H9 (cell line): ENCODE measurements at regions not wholly inside any gene's neighbourhood (a gene's known extent, or its start where the extent isn't known, plus 50 kb on each side); places are given as distances from the start of the nearest gene placed in this dataset.

Experiments used
- DNase-seq: peaks from one replicate; pipeline ENCODE4 v3.0.0-alpha.2; 2017
- H2AFZ ChIP-seq: one replicate; pipeline ENCODE4 v1.6.1; 2013; ENCODE audit warnings: mild to moderate bottlenecking, low read length, control low read depth, moderate library complexity
- H2AK5ac ChIP-seq: 2 replicates; pipeline ENCODE4 v1.6.1; 2013; ENCODE audit warnings: low read length, control low read depth, mixed read lengths; ENCODE audit not compliant: insufficient read length
- H2BK120ac ChIP-seq: one replicate; pipeline ENCODE4 v1.6.1; 2013; ENCODE audit warnings: low read depth, mild to moderate bottlenecking, low read length, control low read depth, inconsistent platforms; ENCODE audit not compliant: poor library complexity, severe bottlenecking
- H2BK12ac ChIP-seq: 2 replicates; pipeline ENCODE4 v1.6.1; 2013; ENCODE audit warnings: low read length, control low read depth, mixed read lengths, low read depth; ENCODE audit not compliant: insufficient read length
- H2BK15ac ChIP-seq: 2 replicates; pipeline ENCODE4 v1.6.1; 2013; ENCODE audit warnings: low read depth, low read length, control low read depth
- H2BK20ac ChIP-seq: one replicate; pipeline ENCODE4 v1.6.1; 2013; ENCODE audit warnings: low read depth, mild to moderate bottlenecking, low read length, control low read depth, inconsistent platforms; ENCODE audit not compliant: poor library complexity, severe bottlenecking
- H2BK5ac ChIP-seq: 2 replicates; pipeline ENCODE4 v1.6.1; 2013; ENCODE audit warnings: low read length, control low read depth, mixed read lengths; ENCODE audit not compliant: insufficient read length
- H3K14ac ChIP-seq: 2 replicates; pipeline ENCODE4 v1.6.1; 2013; ENCODE audit warnings: low read length, control low read depth; ENCODE audit not compliant: insufficient read depth
- H3K18ac ChIP-seq: 2 replicates; pipeline ENCODE4 v1.6.1; 2013; ENCODE audit warnings: low read depth, mild to moderate bottlenecking, mixed read lengths, low read length, control low read depth; ENCODE audit not compliant: insufficient read length
- H3K23ac ChIP-seq: 2 replicates; pipeline ENCODE4 v1.6.1; 2013; ENCODE audit warnings: low read length, control low read depth, mixed read lengths, low read depth; ENCODE audit not compliant: insufficient read length
- H3K23me2 ChIP-seq: 2 replicates; pipeline ENCODE4 v1.6.1; 2013; ENCODE audit warnings: low read depth, mild to moderate bottlenecking, mixed read lengths, low read length, control low read depth; ENCODE audit not compliant: insufficient read length, poor library complexity, severe bottlenecking
- H3K27ac ChIP-seq: 2 replicates; pipeline ENCODE4 v1.5.1; 2013; ENCODE audit warnings: low read length, control low read depth, mixed read lengths, low read depth; ENCODE audit not compliant: insufficient read length
- H3K27me3 ChIP-seq: 2 replicates; pipeline ENCODE4 v1.6.1; 2013; ENCODE audit warnings: low read length, control low read depth, inconsistent platforms; ENCODE audit not compliant: insufficient read depth
- H3K4ac ChIP-seq: 2 replicates; pipeline ENCODE4 v1.6.1; 2013; ENCODE audit warnings: low read depth, mild to moderate bottlenecking, control low read depth, inconsistent platforms, low read length, moderate library complexity
- H3K4me1 ChIP-seq: 2 replicates; pipeline ENCODE4 v1.6.1; 2013; ENCODE audit warnings: low read length, control low read depth, inconsistent platforms; ENCODE audit not compliant: insufficient read depth
- H3K4me2 ChIP-seq: 2 replicates; pipeline ENCODE4 v1.6.1; 2013; ENCODE audit warnings: low read length, control low read depth, mixed read lengths; ENCODE audit not compliant: insufficient read length, insufficient read depth
- H3K56ac ChIP-seq: 2 replicates; pipeline ENCODE4 v1.6.1; 2013; ENCODE audit warnings: low read depth, mild to moderate bottlenecking, mixed read lengths, low read length, control low read depth; ENCODE audit not compliant: insufficient read length
- H3K79me1 ChIP-seq: 2 replicates; pipeline ENCODE4 v1.6.1; 2013; ENCODE audit warnings: low read depth, mild to moderate bottlenecking, moderate library complexity, low read length, control low read depth, inconsistent platforms; ENCODE audit not compliant: insufficient read depth, poor library complexity, severe bottlenecking
- H3K79me2 ChIP-seq: 2 replicates; pipeline ENCODE4 v1.6.1; 2013; ENCODE audit warnings: low read length, control low read depth, inconsistent platforms; ENCODE audit not compliant: insufficient read depth
- H3K9ac ChIP-seq: 2 replicates; pipeline ENCODE4 v1.6.1; 2013; ENCODE audit warnings: low read length, control low read depth, mixed read lengths; ENCODE audit not compliant: insufficient read length; ENCODE audit errors: extremely low read depth
- H3K9me3 ChIP-seq: one replicate; pipeline ENCODE4 v1.6.1; 2013; ENCODE audit warnings: low read depth, low read length, inconsistent platforms; ENCODE audit not compliant: control insufficient read depth
- H3T11ph ChIP-seq: one replicate; pipeline ENCODE4 v1.6.1; 2013; ENCODE audit warnings: mild to moderate bottlenecking, low read length, control low read depth, inconsistent platforms
- H4K20me1 ChIP-seq: one replicate; pipeline ENCODE4 v1.6.1; 2013; ENCODE audit not compliant: control insufficient read depth, insufficient read length, insufficient read depth
- H4K5ac ChIP-seq: 2 replicates; pipeline ENCODE4 v1.6.1; 2013; ENCODE audit warnings: low read depth, mild to moderate bottlenecking, mixed read lengths, low read length, control low read depth; ENCODE audit not compliant: insufficient read length
- H4K8ac ChIP-seq: replicated peaks from 2 replicates; pipeline ENCODE4 v1.6.1; 2013; ENCODE audit warnings: low read length, control low read depth, mixed read lengths, low read depth; ENCODE audit not compliant: insufficient read length
- H4K91ac ChIP-seq: 2 replicates; pipeline ENCODE4 v1.6.1; 2013; ENCODE audit warnings: low read depth, mild to moderate bottlenecking, moderate library complexity, mixed read lengths, low read length, control low read depth; ENCODE audit not compliant: insufficient read length
- H3K27ac Mint-ChIP-seq, 3 experiments: 2 replicates in 2 of 3; 3 replicates in 1 of 3; pipeline ENCODE4 v1.8.0; 2020 to 2021; ENCODE audit warnings: mixed read lengths in 3 of 3, mild to moderate bottlenecking in 1 of 3, moderate library complexity in 1 of 3
- H3K27me3 Mint-ChIP-seq: 2 replicates; pipeline ENCODE4 v1.8.0; 2021; ENCODE audit warnings: low read depth, mild to moderate bottlenecking, moderate library complexity, mixed read lengths
- H3K36me3 Mint-ChIP-seq, 3 experiments: 2 replicates in 2 of 3; 3 replicates in 1 of 3; pipeline ENCODE4 v1.8.0; 2020 to 2021; ENCODE audit warnings: low read depth in 3 of 3, mixed read lengths in 3 of 3; ENCODE audit not compliant: insufficient read depth in 1 of 3
- H3K4me1 Mint-ChIP-seq, 2 experiments: 2 replicates each; pipeline ENCODE4 v1.8.0; 2020; ENCODE audit warnings: mixed read lengths in 2 of 2
- H3K4me3 Mint-ChIP-seq, 2 experiments: 2 replicates in 1 of 2; 3 replicates in 1 of 2; pipeline ENCODE4 v1.8.0; 2020 to 2021; ENCODE audit warnings: mild to moderate bottlenecking in 2 of 2, mixed read lengths in 2 of 2, moderate library complexity in 1 of 2
- H3K9me3 Mint-ChIP-seq, 2 experiments: 2 replicates in 1 of 2; 3 replicates in 1 of 2; pipeline ENCODE4 v1.8.0; 2020; ENCODE audit warnings: mild to moderate bottlenecking in 2 of 2, mixed read lengths in 2 of 2, moderate library complexity in 1 of 2
- CTCF ChIP-seq: fragments of 200-600 bp; sonication (generic); conservative IDR thresholded peaks from 3 replicates; pipeline ENCODE4 v1.8.0; 2021; ENCODE audit warnings: antibody characterized with exemption, mild to moderate bottlenecking
- WGBS: extraction: QIAGEN DNeasy Blood & Tissue Kit; methylation state at CpG from one replicate; pipeline ENCODE4 v1.1.7; 2013; ENCODE audit warnings: missing lambda C conversion rate, low lambda C conversion rate, mixed read lengths; ENCODE audit not compliant: insufficient read length; ENCODE audit errors: extremely low coverage; 5-methylcytosine and 5-hydroxymethylcytosine counted together

DNA sequence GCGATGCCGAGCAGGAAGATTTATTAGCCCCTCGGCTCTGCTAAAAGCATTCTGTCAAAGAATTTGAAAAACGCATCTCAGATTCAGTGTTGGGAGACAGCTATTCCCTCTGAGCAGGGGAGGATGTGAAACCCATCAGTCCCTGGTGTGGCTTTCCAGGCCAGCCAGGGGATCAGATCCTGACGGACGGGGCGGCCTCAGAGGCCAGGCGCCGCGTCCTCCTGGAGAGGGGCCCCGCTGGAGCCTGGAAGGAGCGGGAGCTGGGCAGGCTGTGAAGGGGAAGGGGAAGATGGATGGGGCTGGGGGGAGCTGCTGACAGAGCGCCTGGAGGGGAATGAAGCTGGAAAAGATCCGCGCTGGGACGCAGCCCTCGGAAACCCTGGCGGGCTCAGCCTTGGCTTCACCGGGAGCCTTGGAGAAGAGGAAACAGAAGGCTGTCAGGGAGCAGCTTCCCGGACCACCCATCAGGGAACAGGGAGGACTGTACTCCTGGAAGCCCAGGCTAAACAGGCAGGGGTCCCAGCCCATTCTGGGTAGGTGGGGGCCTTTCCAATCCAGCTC lies 358.0 kb downstream of the C16orf95 start:
- no peak overlapping the region for H2AFZ ChIP-seq
- no CpG with 5 or more reads among the region's 20 CpGs for whole genome bisulfite sequencing
- no peak overlapping the region for H3K4ac ChIP-seq

More for the DNA sequence above, 358.0 kb downstream of the C16orf95 start:
- Histone ChIP-seq H4K20me1 (no peaks in the 10 kb centered on the region), H3T11ph (no peak overlapping the region), H4K91ac (no peak overlapping the region), H2BK12ac (no peak overlapping the region), H3K4me1 (no peaks in the 10 kb centered on the region), H2BK120ac (no peak overlapping the region), H3K23me2 (no peaks in the 10 kb centered on the region), H3K18ac (no peak overlapping the region), H3K27me3 (no peaks in the 10 kb centered on the region), H2AK5ac (no peak overlapping the region), H2BK15ac (no peak overlapping the region), H3K56ac (no peak overlapping the region), H3K23ac (no peak overlapping the region), H3K4me2 (no peak overlapping the region), H2BK5ac (no peak overlapping the region), H3K9ac (no peak overlapping the region), H3K79me2 (no peaks in the 10 kb centered on the region), H4K8ac (no peak overlapping the region), H2BK20ac (no peak overlapping the region), H3K27ac (no peak overlapping the region), H3K9me3 (no peaks in the 10 kb centered on the region), H3K14ac (no peak overlapping the region), H3K79me1 (no peaks in the 10 kb centered on the region), H4K5ac (no peak overlapping the region)
- no peak for DNase-seq
- H3K27ac Mint-ChIP-seq, result peak overlapping the region in 1 of 3 experiments; percentile 48; a peak in 1 of 7 replicates
- peaks cover 7% of the 10 kb centered on the region; the same call in 1 of the 2 replicates for H3K27me3 Mint-ChIP-seq
- H3K36me3 Mint-ChIP-seq, result no peaks in the 10 kb centered on the region
- H3K4me1 Mint-ChIP-seq, result peaks cover under 1% of the 10 kb centered on the region in 2 experiments; a peak in 3 of 4 replicates
- no peak for TF ChIP-seq CTCF
- H3K4me3 Mint-ChIP-seq, result no peak overlapping the region
- no peaks in the 10 kb centered on the region; a peak in 1 of 5 replicates for H3K9me3 Mint-ChIP-seq
